NB4 (cell line): ENCODE measurements at regions not wholly inside any gene's neighbourhood (a gene's known extent, or its start where the extent isn't known, plus 50 kb on each side); places are given as distances from the start of the nearest gene placed in this dataset.

Experiments used
- DNase-seq: peaks from one replicate; pipeline ENCODE4 v3.0.0; 2010; ENCODE audit warnings: low read depth
- H3K4me3 ChIP-seq: one replicate; pipeline ENCODE4 v1.5.1; 2011; ENCODE audit warnings: mild to moderate bottlenecking, low read depth, low read length, moderate library complexity
- MYC ChIP-seq: IDR thresholded peaks from 2 replicates; pipeline ENCODE4 v1.6.1; 2011; ENCODE audit warnings: low read depth, low read length
- POLR2A ChIP-seq: IDR thresholded peaks from 2 replicates; pipeline ENCODE4 v1.6.1; 2011; ENCODE audit warnings: mild to moderate bottlenecking; ENCODE audit not compliant: insufficient read length; ENCODE audit errors: extremely low read depth
- TF ChIP-seq, protein P1 (sequence below): IDR thresholded peaks from 2 replicates; pipeline ENCODE4 v1.6.1; 2011; ENCODE audit warnings: low read depth, low read length
- TF ChIP-seq, protein P2 (sequence below): IDR thresholded peaks from one replicate; pipeline ENCODE4 v1.5.1; 2012; ENCODE audit warnings: low read depth, low read length

DNA sequence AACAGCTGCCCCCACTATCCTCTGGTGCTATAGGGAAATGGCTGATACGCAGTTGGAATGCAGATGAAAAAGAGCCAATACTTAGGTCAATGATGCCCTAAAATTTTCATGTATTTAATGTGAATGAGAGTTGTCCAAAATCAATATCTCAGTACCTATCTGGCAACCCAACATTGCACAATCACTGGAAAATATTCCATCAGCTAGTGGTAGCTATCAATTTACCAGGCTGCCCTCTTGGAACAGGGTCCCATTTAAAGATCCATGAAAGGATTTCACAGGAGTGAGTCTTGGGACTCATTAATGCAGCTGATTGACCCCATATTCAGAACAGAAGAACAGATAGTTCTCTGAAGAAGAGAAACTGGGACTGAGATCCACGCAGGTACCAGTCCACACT, 638.9 kb downstream of the SMARCA1 start:
- H3K4me3 ChIP-seq = no peak overlapping the region
- TF ChIP-seq, protein P1, sequence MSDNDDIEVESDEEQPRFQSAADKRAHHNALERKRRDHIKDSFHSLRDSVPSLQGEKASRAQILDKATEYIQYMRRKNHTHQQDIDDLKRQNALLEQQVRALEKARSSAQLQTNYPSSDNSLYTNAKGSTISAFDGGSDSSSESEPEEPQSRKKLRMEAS = no peak
- TF ChIP-seq POLR2A (no peak), MYC (no peak)
- TF ChIP-seq, protein P2, sequence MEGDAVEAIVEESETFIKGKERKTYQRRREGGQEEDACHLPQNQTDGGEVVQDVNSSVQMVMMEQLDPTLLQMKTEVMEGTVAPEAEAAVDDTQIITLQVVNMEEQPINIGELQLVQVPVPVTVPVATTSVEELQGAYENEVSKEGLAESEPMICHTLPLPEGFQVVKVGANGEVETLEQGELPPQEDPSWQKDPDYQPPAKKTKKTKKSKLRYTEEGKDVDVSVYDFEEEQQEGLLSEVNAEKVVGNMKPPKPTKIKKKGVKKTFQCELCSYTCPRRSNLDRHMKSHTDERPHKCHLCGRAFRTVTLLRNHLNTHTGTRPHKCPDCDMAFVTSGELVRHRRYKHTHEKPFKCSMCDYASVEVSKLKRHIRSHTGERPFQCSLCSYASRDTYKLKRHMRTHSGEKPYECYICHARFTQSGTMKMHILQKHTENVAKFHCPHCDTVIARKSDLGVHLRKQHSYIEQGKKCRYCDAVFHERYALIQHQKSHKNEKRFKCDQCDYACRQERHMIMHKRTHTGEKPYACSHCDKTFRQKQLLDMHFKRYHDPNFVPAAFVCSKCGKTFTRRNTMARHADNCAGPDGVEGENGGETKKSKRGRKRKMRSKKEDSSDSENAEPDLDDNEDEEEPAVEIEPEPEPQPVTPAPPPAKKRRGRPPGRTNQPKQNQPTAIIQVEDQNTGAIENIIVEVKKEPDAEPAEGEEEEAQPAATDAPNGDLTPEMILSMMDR = no peak
- no peak for DNase-seq

DNA sequence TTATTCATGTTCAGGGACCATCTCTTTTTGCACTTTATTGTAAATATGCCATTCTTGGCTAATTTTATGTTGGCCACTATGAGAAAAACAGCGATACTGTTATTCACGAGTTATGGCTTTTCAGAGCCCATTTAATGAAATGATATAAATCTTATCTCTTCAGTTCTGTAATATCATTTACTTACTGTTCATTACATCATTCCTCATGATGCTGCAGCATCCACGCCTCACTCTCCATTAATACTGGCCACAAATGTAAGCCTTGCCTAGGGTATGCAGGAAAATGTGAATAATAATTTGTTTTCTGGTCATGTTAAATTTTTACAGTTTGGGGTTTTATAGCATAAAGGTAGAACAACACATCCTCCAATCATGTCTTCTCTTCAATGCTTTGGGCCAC, 639.6 kb downstream of the SMARCA1 start:
- H3K4me3 ChIP-seq = no peak overlapping the region
- TF ChIP-seq POLR2A = no peak
- TF ChIP-seq, protein P2 = no peak
- no peak for TF ChIP-seq MYC
- TF ChIP-seq, protein P1 = no peak

DNA sequence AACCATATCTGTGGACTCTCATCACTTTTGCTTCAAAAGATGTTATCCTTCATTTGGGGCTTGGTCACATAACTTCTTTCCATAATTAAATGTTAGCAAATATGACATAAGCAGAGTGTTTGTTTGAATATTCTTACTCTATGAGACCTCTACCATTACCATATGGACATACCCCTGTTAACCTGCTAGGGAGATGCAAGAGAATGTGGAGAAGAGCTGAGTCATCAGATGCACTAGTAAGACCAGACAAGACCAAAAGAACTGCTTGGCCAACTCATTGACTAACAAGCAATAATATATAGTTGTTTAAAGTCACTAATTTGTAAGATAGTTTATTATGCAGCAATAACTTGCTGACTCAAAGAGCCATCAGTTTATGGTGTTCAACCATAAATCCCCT, 652.9 kb downstream of the SMARCA1 start:
- TF ChIP-seq POLR2A = no peak
- TF ChIP-seq, protein P2 = no peak
- TF ChIP-seq, protein P1 = no peak
- no peak overlapping the region for H3K4me3 ChIP-seq
- no peak for DNase-seq

More for the DNA sequence above, 639.6 kb downstream of the SMARCA1 start:
- DNase-seq = no peak

DNA sequence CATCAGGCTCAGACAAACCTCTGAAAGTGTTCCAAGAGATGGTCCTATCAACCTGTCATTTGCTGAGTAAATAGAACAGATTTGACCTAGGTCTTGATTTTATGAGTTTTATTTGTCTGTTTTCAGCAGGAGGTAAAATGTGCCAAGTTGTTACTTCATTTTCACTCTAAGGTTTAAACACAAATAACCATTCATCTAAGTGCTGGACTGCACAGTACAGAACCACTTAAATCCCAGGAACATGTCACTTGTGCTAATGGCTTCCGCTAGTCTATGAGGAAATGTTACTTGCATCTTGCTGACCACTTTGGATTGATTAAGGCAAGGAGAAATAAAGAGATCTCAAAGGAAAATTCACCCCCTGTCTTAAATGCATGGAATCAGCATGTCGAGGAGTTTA, 660.7 kb downstream of the SMARCA1 start:
- no peak for DNase-seq
- H3K4me3 ChIP-seq = no peak overlapping the region
- TF ChIP-seq MYC (no peak), POLR2A (no peak)
- TF ChIP-seq, protein P1 = no peak
- TF ChIP-seq, protein P2 = no peak

DNA sequence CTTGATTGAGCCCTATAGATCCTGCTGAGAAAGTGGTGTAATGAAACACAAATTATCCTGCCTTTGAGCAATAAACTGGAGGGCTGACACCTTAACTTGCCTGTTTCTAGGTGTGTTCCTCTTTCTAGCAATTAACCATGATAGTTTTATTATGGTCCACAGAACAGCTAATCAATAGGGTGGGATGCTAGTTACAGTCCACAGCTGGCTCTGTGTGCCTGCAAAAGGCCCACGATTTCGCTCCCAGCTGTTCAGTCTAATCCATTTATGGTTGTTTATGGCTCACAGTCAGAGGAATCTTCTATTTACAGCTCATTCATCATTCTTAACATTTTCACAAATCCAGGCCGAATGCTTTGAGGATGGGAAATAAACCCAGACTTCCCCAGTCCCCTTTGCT, 674.9 kb downstream of the SMARCA1 start:
- DNase-seq = no peak
- H3K4me3 ChIP-seq = no peak overlapping the region
- TF ChIP-seq MYC (no peak), POLR2A (no peak)
- TF ChIP-seq, protein P2 = no peak
- TF ChIP-seq, protein P1 = no peak

DNA sequence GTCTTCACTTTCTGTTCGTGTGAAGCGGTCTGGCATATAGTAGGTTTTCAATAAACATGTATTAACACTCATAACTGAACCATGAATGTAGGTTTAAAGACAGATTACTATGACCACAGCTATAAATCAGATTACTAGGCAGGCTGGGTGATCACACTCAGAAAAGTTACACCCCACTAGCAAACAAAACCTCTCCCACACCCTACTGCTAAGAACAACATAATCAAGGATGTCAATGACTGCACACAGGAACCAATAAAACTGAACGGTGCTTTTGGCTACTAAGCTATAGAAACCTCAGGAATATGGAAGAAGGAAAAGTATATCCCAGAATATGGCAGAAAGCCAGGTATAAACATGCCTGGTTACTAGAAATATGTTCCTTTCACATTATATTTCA, 676.9 kb downstream of the SMARCA1 start:
- DNase-seq = no peak
- TF ChIP-seq, protein P2 = no peak
- TF ChIP-seq POLR2A (no peak), MYC (no peak)
- TF ChIP-seq, protein P1 = no peak
- H3K4me3 ChIP-seq = no peak overlapping the region
